CD14-positive monocyte (primary cell): ENCODE measurements at regions not wholly inside any gene's neighbourhood (a gene's known extent, or its start where the extent isn't known, plus 50 kb on each side); places are given as distances from the start of the nearest gene placed in this dataset.
A peak's percentile ranks its signal among the peaks of the same experiment; 100 is the strongest.

Source experiments
- DNase-seq, 3 donors: peaks; one replicate each; pipeline ENCODE4 v3.0.0-alpha.2; 2011 to 2022
- H2AFZ ChIP-seq: 2 replicates; pipeline ENCODE4 v1.6.0; 2012; ENCODE audit warnings: mild to moderate bottlenecking, low read depth, low read length, inconsistent platforms; ENCODE audit not compliant: insufficient read depth, poor library complexity, severe bottlenecking
- H3K27ac ChIP-seq, 2 donors: 1 replicate in 1 of 2; 2 replicates in 1 of 2; pipeline ENCODE4 v1.5.1; 2012 to 2013; ENCODE audit warnings: low read length in 2 of 2, control low read depth in 1 of 2, inconsistent platforms in 1 of 2, low read depth in 1 of 2, mild to moderate bottlenecking in 1 of 2
- H3K27me3 ChIP-seq, 2 donors: one replicate each; pipeline versions ENCODE4 v1.6.0 to v1.6.1; 2011 to 2013; ENCODE audit warnings: low read length in 2 of 2; ENCODE audit not compliant: control insufficient read depth in 2 of 2, insufficient read depth in 2 of 2
- H3K36me3 ChIP-seq, 2 donors: replicated peaks in 1 of 2; 1 replicate in 1 of 2; 2 replicates in 1 of 2; pipeline versions ENCODE4 v1.5.1 to v1.6.1; 2012 to 2013; ENCODE audit warnings: low read length in 2 of 2, control low read depth in 1 of 2, inconsistent platforms in 1 of 2, mild to moderate bottlenecking in 1 of 2; ENCODE audit not compliant: insufficient read depth in 2 of 2, control insufficient read depth in 1 of 2
- H3K4me1 ChIP-seq, 2 donors: 1 replicate in 1 of 2; 2 replicates in 1 of 2; pipeline versions ENCODE4 v1.5.1 to v1.6.1; 2012 to 2013; ENCODE audit warnings: low read length in 2 of 2, control low read depth in 1 of 2, inconsistent platforms in 1 of 2, mild to moderate bottlenecking in 1 of 2, moderate library complexity in 1 of 2; ENCODE audit not compliant: insufficient read depth in 2 of 2, control insufficient read depth in 1 of 2
- H3K4me2 ChIP-seq: replicated peaks from 2 replicates; pipeline ENCODE3; 2012; ENCODE audit warnings: low read length, moderate library complexity, mild to moderate bottlenecking; ENCODE audit not compliant: poor library complexity, severe bottlenecking; ENCODE audit errors: extremely low read depth
- H3K4me3 ChIP-seq, 3 experiments: fragments of 200-600 bp in 1 of 3; sonication (generic) in 1 of 3; replicated peaks in 1 of 3; 1 replicate in 2 of 3; 2 replicates in 1 of 3; pipeline ENCODE4 v1.5.1; 2011 to 2013; ENCODE audit warnings: low read length in 3 of 3, mild to moderate bottlenecking in 3 of 3, control low read depth in 2 of 3, low read depth in 2 of 3, inconsistent platforms in 1 of 3, moderate library complexity in 1 of 3
- H3K79me2 ChIP-seq: 2 replicates; pipeline ENCODE4 v1.6.0; 2012; ENCODE audit warnings: mild to moderate bottlenecking, control low read depth, inconsistent platforms, low read length, moderate library complexity; ENCODE audit not compliant: insufficient read depth
- H3K9ac ChIP-seq: 2 replicates; pipeline ENCODE4 v1.6.0; 2017; ENCODE audit warnings: low read length, mild to moderate bottlenecking; ENCODE audit not compliant: insufficient read depth, poor library complexity, severe bottlenecking
- H3K9me3 ChIP-seq, 2 donors: replicated peaks in 1 of 2; 1 replicate in 1 of 2; 2 replicates in 1 of 2; pipeline versions ENCODE4 v1.5.1 to v1.6.1; 2012 to 2013; ENCODE audit warnings: low read length in 2 of 2, control low read depth in 1 of 2; ENCODE audit not compliant: control insufficient read depth in 1 of 2, insufficient read depth in 1 of 2
- H4K20me1 ChIP-seq: 2 replicates; pipeline ENCODE4 v1.6.0; 2012; ENCODE audit warnings: mild to moderate bottlenecking, low read length, control low read depth, moderate library complexity; ENCODE audit not compliant: insufficient read depth
- H3K27ac Mint-ChIP-seq, 7 donors: one replicate each; pipeline ENCODE4 v1.8.0; 2020; ENCODE audit warnings: mild to moderate bottlenecking in 7 of 7, mixed read lengths in 7 of 7, moderate library complexity in 6 of 7, inconsistent platforms in 2 of 7
- H3K27me3 Mint-ChIP-seq, 3 donors: one replicate each; pipeline ENCODE4 v1.8.0; 2021 to 2022; ENCODE audit warnings: low read depth in 3 of 3, mild to moderate bottlenecking in 3 of 3, mixed read lengths in 3 of 3, moderate library complexity in 3 of 3, inconsistent platforms in 1 of 3
- H3K36me3 Mint-ChIP-seq, 2 donors: one replicate each; pipeline ENCODE4 v1.8.0; 2020; ENCODE audit warnings: mixed read lengths in 2 of 2, inconsistent platforms in 1 of 2, mild to moderate bottlenecking in 1 of 2
- H3K4me1 Mint-ChIP-seq: one replicate; pipeline ENCODE4 v1.8.0; 2020; ENCODE audit warnings: mild to moderate bottlenecking, mixed read lengths
- H3K4me3 Mint-ChIP-seq, 2 donors: one replicate each; pipeline ENCODE4 v1.8.0; 2020; ENCODE audit warnings: mild to moderate bottlenecking in 2 of 2, mixed read lengths in 2 of 2, moderate library complexity in 1 of 2
- H3K9me3 Mint-ChIP-seq, 7 donors: one replicate each; pipeline ENCODE4 v1.8.0; 2020 to 2022; ENCODE audit warnings: mixed read lengths in 7 of 7, mild to moderate bottlenecking in 6 of 7, moderate library complexity in 6 of 7, inconsistent platforms in 2 of 7
- WGBS: methylation state at CpG from one replicate; pipeline ENCODE4 v1.1.5; 2013; ENCODE audit warnings: missing lambda C conversion rate; ENCODE audit not compliant: insufficient coverage; 5-methylcytosine and 5-hydroxymethylcytosine counted together
- intact Hi-C, 2 donors: fragments of 100-400 bp; cut with micrococcal nuclease; formaldehyde crosslinking; loops; one replicate each; pipeline versions ENCODE4 v1.15.0 to v1.15.1; 2023
- TF ChIP-seq, protein P1 (sequence below): fragments of 200-600 bp; IDR thresholded peaks from one replicate; pipeline ENCODE4 v1.8.0; 2022; ENCODE audit warnings: antibody characterized with exemption, mild to moderate bottlenecking

DNA sequence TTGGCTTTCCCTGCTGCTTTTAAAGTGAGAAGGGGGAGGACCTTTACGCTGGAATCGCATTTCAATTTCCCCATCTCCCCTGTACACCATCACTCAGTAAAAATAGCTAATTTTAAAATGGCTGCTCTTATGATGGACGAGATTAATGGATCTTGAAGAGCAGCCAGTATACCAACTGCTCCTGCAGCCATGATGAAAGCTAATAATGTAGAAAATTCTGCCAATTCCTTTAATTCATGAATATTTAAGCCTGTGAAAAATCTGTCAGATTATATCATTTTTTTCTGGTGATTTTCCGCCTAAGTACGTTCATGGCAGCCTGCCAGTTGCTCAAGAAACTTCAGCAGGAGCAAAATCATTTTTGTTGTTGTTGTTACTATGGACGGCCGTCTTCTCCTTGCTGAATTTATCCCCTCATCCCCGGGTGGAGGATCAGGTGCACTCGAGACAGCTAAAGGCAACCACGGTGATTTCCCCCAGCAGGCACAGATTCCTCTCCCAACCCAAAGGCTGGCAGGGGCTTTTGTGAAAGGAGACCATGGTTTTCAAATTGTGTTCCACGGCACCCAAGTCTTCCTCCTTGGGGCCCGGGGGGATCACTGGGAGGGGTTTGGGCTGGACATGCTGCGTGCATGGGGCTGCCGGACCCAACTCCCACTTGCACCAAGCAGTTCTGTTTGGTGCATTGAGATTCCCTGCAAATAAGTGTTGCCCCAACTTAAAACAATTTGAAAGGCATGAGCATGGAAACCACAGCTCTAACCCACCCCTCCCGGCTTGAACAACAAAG lies 289.6 kb downstream of the UACA start:
- no peaks in the 10 kb centered on the region for H3K9me3 ChIP-seq
- H3K36me3 ChIP-seq = no peaks in the 10 kb centered on the region
- TF ChIP-seq, protein P1, sequence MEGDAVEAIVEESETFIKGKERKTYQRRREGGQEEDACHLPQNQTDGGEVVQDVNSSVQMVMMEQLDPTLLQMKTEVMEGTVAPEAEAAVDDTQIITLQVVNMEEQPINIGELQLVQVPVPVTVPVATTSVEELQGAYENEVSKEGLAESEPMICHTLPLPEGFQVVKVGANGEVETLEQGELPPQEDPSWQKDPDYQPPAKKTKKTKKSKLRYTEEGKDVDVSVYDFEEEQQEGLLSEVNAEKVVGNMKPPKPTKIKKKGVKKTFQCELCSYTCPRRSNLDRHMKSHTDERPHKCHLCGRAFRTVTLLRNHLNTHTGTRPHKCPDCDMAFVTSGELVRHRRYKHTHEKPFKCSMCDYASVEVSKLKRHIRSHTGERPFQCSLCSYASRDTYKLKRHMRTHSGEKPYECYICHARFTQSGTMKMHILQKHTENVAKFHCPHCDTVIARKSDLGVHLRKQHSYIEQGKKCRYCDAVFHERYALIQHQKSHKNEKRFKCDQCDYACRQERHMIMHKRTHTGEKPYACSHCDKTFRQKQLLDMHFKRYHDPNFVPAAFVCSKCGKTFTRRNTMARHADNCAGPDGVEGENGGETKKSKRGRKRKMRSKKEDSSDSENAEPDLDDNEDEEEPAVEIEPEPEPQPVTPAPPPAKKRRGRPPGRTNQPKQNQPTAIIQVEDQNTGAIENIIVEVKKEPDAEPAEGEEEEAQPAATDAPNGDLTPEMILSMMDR = no peak
- no peaks in the 10 kb centered on the region for H4K20me1 ChIP-seq
- Mint-ChIP-seq H3K9me3 (peaks cover 0 to 5% (median 2%) of the 10 kb centered on the region in 7 donors), H3K27ac (peak overlapping the region; percentile 94 to 99 (median 95)), H3K27me3 (peaks cover 4 to 21% (median 8%) of the 10 kb centered on the region in 3 donors), H3K4me1 (peaks cover 58% of the 10 kb centered on the region), H3K4me3 (peak overlapping the region; percentile 70 to 79), H3K36me3 (peaks cover 9 to 27% of the 10 kb centered on the region in 2 donors)
- WGBS = 29% methylated on average over 4 of the region's 15 CpGs
- H3K79me2 ChIP-seq = no peaks in the 10 kb centered on the region
- H3K4me2 ChIP-seq = peak overlapping the region; percentile 73
- H3K4me1 ChIP-seq = peaks cover 50% of the 10 kb centered on the region in 2 donors
- peak overlapping the region; percentile 66 for H2AFZ ChIP-seq
- DNase-seq = no peak
- H3K27me3 ChIP-seq = no peaks in the 10 kb centered on the region
- peak overlapping the region; percentile 79 to 94 for H3K27ac ChIP-seq
- H3K4me3 ChIP-seq = peak overlapping the region in 1 of 3 experiments; percentile 65
- H3K9ac ChIP-seq = no peak overlapping the region
- intact Hi-C loops = loop anchor here in 1 of 2 donors (5.0 kb wide), 1 partner anchor 39 kb away; no protein-coding TSS in a partner anchor

DNA sequence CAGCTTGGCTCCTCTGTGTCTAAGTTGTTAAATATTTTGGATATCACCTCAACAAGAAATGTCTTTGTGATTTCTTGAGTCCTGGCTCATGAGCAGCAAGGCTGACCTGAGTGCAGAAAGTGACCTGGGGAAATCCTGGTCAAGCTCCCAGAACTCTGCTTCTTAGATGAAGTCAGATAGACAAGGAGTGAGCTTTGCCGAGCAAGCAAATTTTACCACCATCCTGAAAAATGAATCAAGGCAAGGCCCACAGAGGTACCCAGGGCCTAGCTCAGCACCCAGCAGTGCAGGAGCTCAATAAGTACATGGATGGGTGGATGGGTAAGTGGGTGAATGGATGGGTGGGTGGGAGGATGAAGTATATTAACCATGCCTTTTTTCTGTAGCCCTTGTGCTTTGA lies 291.8 kb downstream of the UACA start:
- H3K4me3 ChIP-seq = no peak overlapping the region
- H3K36me3 ChIP-seq = no peaks in the 10 kb centered on the region
- DNase-seq = no peak
- Mint-ChIP-seq H3K4me1 (peaks cover 45% of the 10 kb centered on the region), H3K9me3 (peaks cover 0 to 5% (median 0%) of the 10 kb centered on the region in 7 donors), H3K27me3 (peaks cover 4 to 20% (median 4%) of the 10 kb centered on the region in 3 donors), H3K4me3 (no peak overlapping the region), H3K36me3 (peaks cover 7 to 17% of the 10 kb centered on the region in 2 donors), H3K27ac (peak overlapping the region in 2 of 7 donors; percentile 14 to 71)
- intact Hi-C loops = loop anchor here in 1 of 2 donors (5.0 kb wide), 1 partner anchor 41 kb away; no protein-coding TSS in a partner anchor
- H3K4me1 ChIP-seq = peaks cover 31 to 40% of the 10 kb centered on the region in 2 donors
- H3K9me3 ChIP-seq = no peaks in the 10 kb centered on the region
- TF ChIP-seq, protein P1 = no peak
- no peak overlapping the region for H2AFZ ChIP-seq
- no CpG with 5 or more reads among the region's 1 CpG for WGBS
- no peaks in the 10 kb centered on the region for H4K20me1 ChIP-seq
- no peaks in the 10 kb centered on the region for H3K79me2 ChIP-seq
- H3K9ac ChIP-seq = no peak overlapping the region
- H3K27ac ChIP-seq = no peak overlapping the region
- H3K27me3 ChIP-seq = no peaks in the 10 kb centered on the region
- no peak overlapping the region for H3K4me2 ChIP-seq
